ENCODE measurements at regions not wholly inside any gene's neighbourhood (a gene's known extent, or its start where the extent isn't known, plus 50 kb on each side); places are given as distances from the start of the nearest gene placed in this dataset.

- no peak for DNase-seq (ENCODE audit: low read depth in 2 of 2)
These were observed 585.1 kb downstream of the QKI start for GRCh38 chr6:163999475-164000125.

GRCh38 chr6:163998496-163998895 lies 584.0 kb downstream of the QKI start:
- no peak for DNase-seq (ENCODE audit: low read depth in 2 of 2)

- DNase-seq (ENCODE audit: low read depth in 2 of 2): no peak
These were observed 582.0 kb downstream of the QKI start for GRCh38 chr6:163996491-163996890.

GRCh38 chr6:163994566-163994965 lies 580.0 kb downstream of the QKI start:
- no peak for DNase-seq (ENCODE audit: low read depth in 2 of 2)

GRCh38 chr6:163992701-163993100 lies 578.2 kb downstream of the QKI start:
- no peak for DNase-seq (ENCODE audit: low read depth in 2 of 2)

- DNase-seq (ENCODE audit: low read depth in 2 of 2): no peak
These were observed 577.5 kb downstream of the QKI start for GRCh38 chr6:163992056-163992455.

- DNase-seq (ENCODE audit: low read depth in 2 of 2): no peak
These were observed 576.8 kb downstream of the QKI start for GRCh38 chr6:163991321-163991720.

GRCh38 chr6:163986313-163986712 lies 571.8 kb downstream of the QKI start:
- no peak for DNase-seq (ENCODE audit: low read depth in 2 of 2)

GRCh38 chr6:163985710-163986109 lies 571.2 kb downstream of the QKI start:
- DNase-seq (ENCODE audit: low read depth in 2 of 2): no peak

- no peak for DNase-seq (ENCODE audit: low read depth in 2 of 2)
These were observed 570.5 kb downstream of the QKI start for GRCh38 chr6:163985040-163985439.

- DNase-seq (ENCODE audit: low read depth in 2 of 2): no peak
These were observed 569.8 kb downstream of the QKI start for GRCh38 chr6:163984124-163984936.

- DNase-seq (ENCODE audit: low read depth in 2 of 2): no peak
These were observed 569.2 kb downstream of the QKI start for GRCh38 chr6:163983679-163984078.

GRCh38 chr6:163974322-163974721 lies 559.8 kb downstream of the QKI start:
- no peak for DNase-seq (ENCODE audit: low read depth in 2 of 2)

GRCh38 chr6:163971841-163972838 lies 557.6 kb downstream of the QKI start:
- no peak for DNase-seq (ENCODE audit: low read depth in 2 of 2)

- DNase-seq (ENCODE audit: low read depth in 2 of 2): no peak
These were observed 556.5 kb downstream of the QKI start for GRCh38 chr6:163970846-163971564.

GRCh38 chr6:163965426-163966348 lies 551.2 kb downstream of the QKI start:
- DNase-seq (ENCODE audit: low read depth in 2 of 2): no peak

- no peak for DNase-seq (ENCODE audit: low read depth in 2 of 2)
These were observed 550.3 kb downstream of the QKI start for GRCh38 chr6:163964789-163965188.

GRCh38 chr6:163963205-163964120 lies 548.9 kb downstream of the QKI start:
- DNase-seq (ENCODE audit: low read depth in 2 of 2): no peak

- DNase-seq (ENCODE audit: low read depth in 2 of 2): no peak
These were observed 548.2 kb downstream of the QKI start for GRCh38 chr6:163962627-163963117.
